ENCODE measurements at regions not wholly inside any gene's neighbourhood (a gene's known extent, or its start where the extent isn't known, plus 50 kb on each side); places are given as distances from the start of the nearest gene placed in this dataset.
"Not testable (repeated sequence)": the region's sequence is repeated elsewhere in the genome, so short reads cannot be mapped to it uniquely, and the experiment has no call there.

GRCh38 chr4:31793907-31794306 is 1073.7 kb downstream of the PCDH7 start:
- ATAC-seq: no peak

DNA sequence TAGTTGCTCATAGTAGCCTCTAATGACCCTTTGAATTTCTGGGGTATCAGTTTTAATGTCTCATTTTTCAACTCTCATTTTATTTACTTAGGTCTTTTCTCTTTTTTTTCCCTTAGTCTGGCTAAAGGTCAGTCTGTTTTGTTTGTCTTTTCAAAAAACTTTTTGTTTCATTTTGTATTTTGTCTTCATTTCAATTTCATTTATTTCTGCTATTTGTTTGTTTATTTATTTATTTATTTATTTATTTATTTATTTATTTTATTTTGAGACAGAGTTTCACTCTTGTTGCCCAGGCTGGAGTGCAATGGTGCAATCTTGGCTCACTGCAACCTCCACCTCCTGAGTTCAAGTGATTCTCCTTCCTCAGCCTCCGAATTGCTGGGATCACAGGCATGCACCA is 1076.9 kb downstream of the PCDH7 start:
- not testable (repeated sequence) for ATAC-seq

DNA sequence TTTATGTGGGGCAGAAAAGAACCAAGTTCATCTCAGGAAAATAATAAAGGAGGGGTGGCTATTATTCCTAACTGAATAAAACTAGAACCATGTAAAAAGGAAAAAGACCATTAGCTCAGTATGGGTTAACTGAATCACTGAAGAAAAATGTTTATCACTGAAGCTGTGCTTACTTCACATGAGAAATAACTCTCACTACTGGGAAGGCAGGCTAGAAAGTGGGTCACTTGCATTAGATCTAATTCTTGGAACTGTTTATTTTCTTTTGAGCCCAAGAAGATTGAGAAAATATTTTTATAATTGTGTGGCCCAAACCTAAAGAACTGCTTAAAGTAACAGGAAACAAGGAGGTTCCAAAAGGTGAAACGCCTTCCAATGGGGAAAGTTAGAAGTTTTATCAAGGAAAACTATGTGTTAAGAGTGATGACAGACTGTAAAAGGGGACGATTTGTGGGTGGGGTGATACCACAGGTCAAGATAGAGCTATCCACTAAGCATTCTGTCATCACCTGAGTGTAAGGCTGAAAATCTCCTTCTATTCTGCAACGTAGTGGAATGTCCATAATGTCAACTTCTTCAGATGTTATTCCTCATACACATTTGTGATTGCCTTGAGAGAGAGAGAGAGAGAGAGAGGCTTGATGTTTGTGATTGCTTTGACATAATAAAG is 1083.5 kb downstream of the PCDH7 start:
- ATAC-seq: no peak

DNA sequence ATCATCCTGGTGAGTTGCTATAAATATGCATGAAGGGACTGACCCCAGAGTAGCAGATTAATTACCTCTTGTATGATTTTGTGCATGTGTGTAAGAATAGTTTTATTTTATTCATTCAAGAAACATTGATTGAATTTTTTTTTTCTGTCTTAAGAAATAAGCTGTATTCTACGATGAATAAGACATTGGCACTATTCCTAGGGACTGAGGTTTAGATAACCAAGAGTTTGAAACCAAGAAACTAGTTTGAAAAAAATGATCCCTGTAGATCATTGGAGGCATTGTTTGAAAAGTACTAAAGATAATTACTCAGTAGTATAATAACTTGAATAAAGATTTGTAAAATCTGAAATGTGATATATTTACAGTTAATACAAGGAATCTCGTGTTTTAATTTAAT is 1086.9 kb downstream of the PCDH7 start:
- no peak for ATAC-seq

DNA sequence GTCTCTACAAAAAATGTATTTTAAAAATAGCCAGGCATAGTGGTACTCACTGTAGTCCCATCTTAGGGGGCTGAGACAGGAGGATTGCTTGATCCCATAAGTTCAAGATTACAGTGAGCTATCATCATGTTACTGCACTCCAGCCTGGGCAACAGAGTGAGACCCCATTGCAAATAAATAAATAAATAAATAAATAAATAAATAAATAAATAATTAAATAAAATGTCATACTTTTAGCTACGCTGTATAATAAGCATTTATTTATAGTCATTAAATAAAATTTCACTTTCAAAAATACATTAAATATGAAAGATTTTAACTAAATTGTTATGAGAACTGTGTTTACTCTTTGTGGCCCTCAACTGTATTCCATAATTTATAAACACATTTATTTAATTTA is 1124.2 kb downstream of the PCDH7 start:
- no peak for ATAC-seq

DNA sequence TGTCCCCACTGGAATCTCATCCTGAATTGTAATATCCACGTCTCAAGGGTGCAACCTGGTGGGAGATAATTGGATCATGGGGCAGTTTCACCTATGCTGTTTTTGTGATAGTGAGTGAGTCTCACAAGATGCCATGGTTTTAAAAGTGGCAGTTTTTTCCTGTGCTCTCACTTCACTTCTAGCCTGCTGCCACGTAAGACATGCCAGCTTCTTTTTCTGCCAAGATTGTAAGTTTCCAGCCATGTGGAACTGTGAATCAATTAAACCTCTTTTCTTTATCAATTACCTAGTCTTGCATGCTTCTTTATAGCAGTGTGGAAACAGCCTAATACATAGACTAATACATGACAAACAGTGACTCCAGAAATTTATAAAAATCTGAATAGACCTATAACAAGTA is 1131.8 kb downstream of the PCDH7 start:
- no peak for ATAC-seq

DNA sequence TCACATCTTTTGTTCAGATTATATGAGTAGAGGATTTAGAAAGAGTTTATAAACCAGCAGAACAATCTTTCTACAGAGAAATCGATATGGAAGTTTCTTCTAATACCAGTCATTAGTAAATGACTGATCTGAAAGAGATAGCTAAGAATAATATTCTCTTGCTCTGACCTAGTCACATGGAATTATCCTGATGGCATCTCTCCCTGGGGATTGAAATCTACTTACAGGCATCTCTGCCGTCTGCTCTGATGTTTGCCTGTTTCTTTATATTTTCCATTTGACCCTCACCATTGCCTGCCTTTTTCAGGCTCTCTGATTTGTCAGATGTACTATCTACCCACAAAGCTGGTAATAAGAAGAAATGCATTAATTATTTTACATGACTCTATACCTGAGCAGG is 1157.3 kb downstream of the PCDH7 start:
- ATAC-seq: no peak

DNA sequence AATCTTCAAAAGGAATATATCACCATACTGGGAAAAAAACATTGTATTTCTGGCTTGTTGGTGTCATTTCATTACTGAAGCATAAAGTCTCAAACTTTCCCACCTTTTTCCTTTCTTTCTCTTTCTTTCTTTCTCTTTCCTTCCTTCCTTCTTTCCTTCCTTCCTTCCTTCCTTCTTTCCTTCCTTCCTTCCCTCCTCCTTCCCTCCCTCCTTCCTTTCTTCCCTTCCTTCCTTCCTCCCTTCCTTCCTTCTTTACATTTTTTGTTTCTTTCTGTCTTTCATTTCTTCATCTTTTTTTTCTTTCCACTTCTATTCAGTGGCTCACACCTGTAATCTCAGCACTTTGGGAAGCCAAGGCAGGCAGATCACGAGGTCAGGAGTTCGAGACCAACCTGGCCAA is 1160.7 kb downstream of the PCDH7 start:
- not testable (repeated sequence) for ATAC-seq

DNA sequence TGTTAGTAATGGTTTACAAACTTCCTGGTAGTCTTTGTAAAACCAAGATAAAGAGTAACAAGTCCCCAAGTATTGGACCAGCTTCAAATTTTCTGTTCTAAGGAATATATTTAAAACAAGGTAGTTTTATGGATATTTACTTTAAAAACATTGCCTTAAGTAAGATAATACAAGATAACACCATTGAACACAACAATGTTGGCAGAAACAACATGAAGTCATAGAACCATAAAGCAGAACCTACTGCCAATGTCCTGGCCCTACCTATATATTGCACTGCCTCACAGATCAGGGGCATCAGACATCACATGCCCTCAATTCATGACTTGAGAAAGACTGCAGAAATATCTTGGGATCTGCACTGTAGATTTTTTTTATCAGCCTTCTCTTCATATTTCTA is 1176.2 kb downstream of the PCDH7 start:
- no peak for ATAC-seq

GRCh38 chr4:31905363-31905762 is 1185.2 kb downstream of the PCDH7 start:
- no peak for ATAC-seq

GRCh38 chr4:31908261-31908660 is 1188.1 kb downstream of the PCDH7 start:
- ATAC-seq: no peak

GRCh38 chr4:31917334-31917733 is 1197.2 kb downstream of the PCDH7 start:
- ATAC-seq: no peak

- no peak for ATAC-seq
Measured at GRCh38 chr4:31918891-31919290, 1198.7 kb downstream of the PCDH7 start.

- ATAC-seq: no peak
Measured at GRCh38 chr4:31923634-31924033, 1203.5 kb downstream of the PCDH7 start.

DNA sequence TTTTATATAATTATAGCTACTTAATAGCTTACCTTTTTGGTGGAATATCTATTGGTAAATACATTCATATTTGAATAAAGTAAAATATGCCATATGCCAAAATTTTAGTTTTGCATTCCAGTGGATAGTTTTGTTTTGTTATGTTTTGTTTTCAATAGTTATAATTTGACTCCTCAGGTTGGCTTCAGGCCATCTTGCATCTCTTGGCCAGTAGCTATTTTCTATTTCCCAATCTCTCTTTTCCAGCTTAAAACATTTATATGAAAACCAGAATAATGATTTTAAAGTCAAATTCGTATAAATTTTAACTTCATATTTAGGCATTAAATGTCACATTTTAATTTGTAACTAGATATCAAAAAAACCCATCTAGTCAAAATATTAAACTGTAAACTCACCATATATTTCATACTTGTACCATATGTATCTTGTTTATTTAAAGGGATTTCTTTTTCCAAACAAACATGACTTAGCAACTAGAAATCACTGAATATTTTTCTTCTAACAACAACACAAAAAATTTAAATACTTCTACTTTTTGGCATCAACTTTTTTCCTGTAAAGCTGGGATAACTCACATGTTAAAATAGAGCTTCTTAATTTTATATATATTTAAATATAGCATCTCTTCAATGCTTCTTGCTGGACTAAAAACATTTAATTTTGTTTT is 1209.6 kb downstream of the PCDH7 start:
- no peak for ATAC-seq

DNA sequence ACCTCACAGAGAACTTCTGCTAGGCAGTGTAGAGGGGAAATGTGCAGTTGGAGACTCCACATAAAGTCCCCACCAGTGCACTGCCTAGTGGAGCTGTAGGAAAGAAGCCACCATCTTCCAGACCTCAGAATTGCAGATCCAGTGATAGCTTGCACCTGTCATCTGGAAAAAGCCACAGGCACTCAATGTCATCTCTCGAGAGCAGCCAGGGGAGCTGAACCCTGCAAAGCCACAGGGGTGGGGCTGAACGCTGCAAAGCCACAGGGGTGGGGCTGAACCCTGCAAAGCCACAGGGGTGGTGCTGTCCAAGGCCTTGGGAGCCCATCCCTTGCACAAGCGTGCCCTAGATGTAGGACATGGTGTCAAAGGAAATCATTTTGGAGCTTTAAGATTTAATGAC is 1226.3 kb downstream of the PCDH7 start:
- ATAC-seq: no peak

DNA sequence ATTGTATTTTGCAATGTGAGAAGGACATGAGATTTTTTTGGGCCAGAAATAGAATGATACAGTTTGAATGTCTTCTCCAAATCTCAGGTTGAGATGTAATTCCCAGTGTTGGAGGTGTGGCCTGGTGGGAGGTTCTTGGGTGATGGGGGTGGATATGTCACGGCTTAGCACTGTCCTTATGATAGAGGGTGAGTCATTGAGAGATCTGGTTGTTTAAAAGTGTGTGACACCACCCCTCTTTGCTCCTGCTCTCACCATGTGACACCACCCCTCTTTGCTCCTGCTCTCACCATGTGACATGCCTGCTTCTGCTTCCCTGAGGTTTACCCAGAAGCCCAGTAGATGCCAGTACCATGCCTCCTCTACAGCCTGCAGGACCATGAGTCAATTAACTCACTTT is 1226.9 kb downstream of the PCDH7 start:
- peak; percentile 37 for ATAC-seq

DNA sequence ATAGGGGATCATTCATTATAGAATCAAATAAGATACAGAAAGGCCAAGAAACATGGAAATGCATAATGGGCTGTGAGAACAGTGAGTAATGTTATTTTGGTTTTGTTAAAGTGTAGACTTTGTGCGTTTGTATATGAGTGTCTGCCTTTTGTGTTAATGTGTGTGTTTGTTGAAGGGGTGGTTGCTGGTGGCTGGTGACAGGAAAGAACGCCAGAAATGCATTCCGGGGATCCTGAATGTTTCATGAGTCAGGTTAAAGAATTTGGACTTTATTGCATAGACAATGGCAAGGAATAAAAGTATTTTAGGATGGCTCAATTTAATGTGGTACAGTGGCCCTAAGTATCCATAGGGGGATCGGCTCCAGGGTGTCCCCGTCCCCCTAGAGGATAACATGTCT is 1228.9 kb downstream of the PCDH7 start:
- no peak for ATAC-seq

- no peak for ATAC-seq
Measured at GRCh38 chr4:31955346-31955745, 1235.2 kb downstream of the PCDH7 start.

DNA sequence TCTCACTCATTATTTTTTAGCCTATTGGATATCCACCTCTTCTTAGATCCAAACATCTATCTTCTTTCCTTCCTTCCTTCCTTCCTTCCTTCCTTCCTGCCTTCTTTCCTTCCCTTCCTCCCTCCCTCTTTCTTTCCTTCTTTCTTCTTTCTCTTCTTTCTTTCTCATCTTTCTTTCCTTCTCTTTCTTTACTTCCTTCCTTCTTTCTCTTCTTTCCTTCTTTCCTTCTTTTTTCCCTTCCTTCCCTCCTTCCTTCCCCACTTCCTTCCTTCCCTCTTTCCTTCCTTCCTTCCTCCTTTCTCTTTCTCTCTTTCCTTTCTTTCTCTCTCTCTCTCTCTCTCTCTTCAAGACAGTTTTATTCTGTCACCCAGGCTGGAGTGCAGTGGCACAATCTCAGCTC is 1239.8 kb downstream of the PCDH7 start:
- ATAC-seq: no peak

DNA sequence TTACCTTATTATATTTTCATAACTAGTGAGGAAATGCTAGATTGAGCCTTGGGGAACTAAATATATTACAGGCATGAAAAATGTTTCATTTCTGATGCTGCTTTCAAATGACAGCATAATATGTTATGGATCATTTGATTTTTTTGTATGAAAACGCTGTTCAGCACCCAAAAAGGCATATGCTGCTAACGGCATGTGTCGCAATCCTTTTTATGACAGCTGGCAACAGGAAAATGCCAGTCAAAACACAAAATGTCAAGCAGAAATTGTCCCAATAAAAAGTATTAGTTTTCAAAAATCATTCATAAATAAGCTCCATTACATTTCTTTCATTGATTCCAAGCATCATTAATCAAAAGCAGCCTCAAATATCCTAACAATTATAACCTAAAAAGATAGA is 1244.5 kb downstream of the PCDH7 start:
- ATAC-seq: no peak

DNA sequence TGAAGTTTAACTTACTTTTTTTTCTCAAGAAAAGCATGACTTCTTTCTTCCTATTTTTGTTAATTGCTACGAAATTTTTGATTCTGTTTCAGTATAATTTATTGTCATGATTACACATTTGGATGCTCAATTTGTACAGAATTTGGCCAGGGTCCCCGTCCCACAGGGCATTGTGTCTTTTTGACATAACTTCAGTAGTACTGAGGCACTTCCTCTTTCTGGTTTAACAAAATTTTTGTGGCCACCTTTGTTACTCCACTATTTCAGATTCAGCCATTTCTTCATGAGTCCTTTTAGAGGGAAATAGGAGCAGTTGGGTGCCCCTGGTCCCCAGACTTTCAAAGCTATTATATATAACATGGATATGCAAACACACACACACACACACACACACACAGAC is 1248.7 kb downstream of the PCDH7 start:
- no peak for ATAC-seq

DNA sequence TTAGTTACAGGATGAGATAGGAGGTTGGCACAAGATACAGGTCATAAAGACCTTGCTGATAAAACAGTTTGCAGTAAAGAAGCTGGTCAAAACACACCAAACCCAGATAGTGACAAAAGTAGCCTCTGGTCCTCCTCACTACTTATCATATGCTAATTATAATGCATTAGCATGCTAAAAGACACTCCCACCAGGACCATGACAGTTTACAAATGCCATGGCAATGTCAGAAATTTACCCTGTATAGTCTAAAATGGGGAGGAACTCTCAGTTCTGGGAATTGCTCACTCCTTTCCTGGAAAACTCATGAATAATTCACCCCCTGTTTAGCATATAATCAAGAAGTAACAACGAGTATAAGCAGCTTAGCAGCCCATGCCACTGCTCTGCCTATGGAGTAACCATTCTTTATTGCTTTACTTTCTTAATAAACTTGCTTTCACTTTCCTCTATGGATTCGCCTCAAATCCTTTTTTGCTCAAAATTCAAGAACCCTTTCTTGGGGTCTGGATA is 1254.4 kb downstream of the PCDH7 start:
- ATAC-seq: no peak

DNA sequence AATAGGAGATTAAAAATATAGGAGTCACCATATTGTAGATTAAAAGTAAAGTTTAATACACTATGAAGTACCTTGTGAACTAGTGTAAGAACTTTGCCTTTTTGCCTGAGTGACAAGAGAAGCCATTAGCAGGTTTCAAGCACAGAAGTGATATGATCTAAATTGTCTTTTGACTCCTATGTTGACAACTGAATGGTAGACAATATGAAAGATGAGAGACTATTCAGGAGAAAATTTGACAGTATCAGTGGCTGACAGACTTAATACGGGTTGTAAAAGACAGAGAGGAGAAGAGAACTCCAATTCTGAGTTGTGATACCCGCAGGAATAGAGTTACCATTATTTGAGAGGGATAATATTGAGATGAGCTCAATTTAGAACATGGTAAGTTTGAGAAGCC is 1259.8 kb downstream of the PCDH7 start:
- no peak for ATAC-seq

DNA sequence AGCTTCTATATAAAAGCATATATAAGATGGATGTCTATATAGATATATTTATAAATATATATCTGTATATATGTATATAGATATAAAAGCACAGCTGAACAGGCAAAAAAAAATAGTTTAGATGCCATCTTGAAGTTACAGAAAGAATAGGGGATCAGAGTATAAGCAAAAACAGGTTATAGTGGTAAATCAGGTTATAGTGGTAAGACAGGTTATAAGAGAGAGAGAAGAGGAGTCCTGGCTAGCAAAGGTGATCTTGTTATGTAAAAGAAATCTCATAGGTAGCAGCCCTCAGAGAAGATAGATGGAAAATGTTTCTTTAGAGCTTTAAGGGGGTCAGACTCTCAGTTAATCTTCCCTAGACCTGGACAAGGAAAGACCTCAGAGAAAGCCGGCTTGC is 1263.1 kb downstream of the PCDH7 start:
- peak; percentile 82 for ATAC-seq

All from esophagus mucosa (tissue), 1 donor.